Left colon (tissue), 2 donors: ENCODE measurements at regions not wholly inside any gene's neighbourhood (a gene's known extent, or its start where the extent isn't known, plus 50 kb on each side); places are given as distances from the start of the nearest gene placed in this dataset.
"Not testable (repeated sequence)": the region's sequence is repeated elsewhere in the genome, so short reads cannot be mapped to it uniquely, and the experiment has no call there.

Experiments
- ATAC-seq: fragments of 200-7000 bp; cut with Tn5 transposase; one replicate; pipeline ENCODE4 v1.9.1; 2020; ENCODE audit warnings: mild to moderate bottlenecking, moderate library complexity
- DNase-seq, 2 donors: peaks; one replicate each; pipeline ENCODE4 v3.0.0-alpha.2; 2020
- intact Hi-C, 2 donors: fragments of 100-400 bp; cut with DNase I in 1 of 2; cut with micrococcal nuclease in 1 of 2; formaldehyde crosslinking; loops; one replicate each; pipeline versions ENCODE4 v1.11.2 to v1.14.0; 2022; cut with DNase I, micrococcal nuclease
- donor health status: DM: no; HTN: no; CAD: no.
- donor health status: DM: yes; HTN: yes; CAD: no.

- intact Hi-C loops, result no loop called here
- ATAC-seq (no peak), DNase-seq (no peak)
Observed at GRCh38 chr2:193467276-193467987, 1272.7 kb upstream of the TMEFF2 start.

GRCh38 chr2:193463011-193463410 is 1268.3 kb upstream of the TMEFF2 start:
- DNase-seq, result no peak
- intact Hi-C loops, result no loop called here
- ATAC-seq, result no peak

GRCh38 chr2:193462411-193462810 is 1267.7 kb upstream of the TMEFF2 start:
- ATAC-seq, result no peak
- DNase-seq, result no peak
- intact Hi-C loops, result no loop called here

GRCh38 chr2:193461431-193461934 is 1266.8 kb upstream of the TMEFF2 start:
- intact Hi-C loops, result no loop called here
- ATAC-seq (no peak), DNase-seq (no peak)

- DNase-seq (no peak), ATAC-seq (no peak)
- intact Hi-C loops, result no loop called here
Observed at GRCh38 chr2:193446967-193447366, 1252.2 kb upstream of the TMEFF2 start.

- intact Hi-C loops, result no loop called here
- DNase-seq, result no peak
- ATAC-seq, result no peak
Observed at GRCh38 chr2:193442293-193442692, 1247.6 kb upstream of the TMEFF2 start.

- intact Hi-C loops, result no loop called here
- no peak for ATAC-seq
- no peak for DNase-seq
Observed at GRCh38 chr2:193428336-193428818, 1233.6 kb upstream of the TMEFF2 start.

- intact Hi-C loops, ATAC-seq, DNase-seq: not testable (repeated sequence)
Observed at GRCh38 chr2:193412368-193412767, 1217.6 kb upstream of the TMEFF2 start.

- intact Hi-C loops, result no loop called here
- no peak for ATAC-seq
- DNase-seq, result no peak
Observed at GRCh38 chr2:193409951-193410350, 1215.2 kb upstream of the TMEFF2 start.

- ATAC-seq (no peak), DNase-seq (no peak)
- intact Hi-C loops, result no loop called here
Observed at GRCh38 chr2:193382583-193382982, 1187.8 kb upstream of the TMEFF2 start.

GRCh38 chr2:193377789-193378188 is 1183.1 kb upstream of the TMEFF2 start:
- intact Hi-C loops, result no loop called here
- no peak for ATAC-seq
- no peak for DNase-seq

GRCh38 chr2:193373120-193373519 is 1178.4 kb upstream of the TMEFF2 start:
- no peak for ATAC-seq
- no peak for DNase-seq
- intact Hi-C loops, result no loop called here

- ATAC-seq, result no peak
- DNase-seq, result no peak
- intact Hi-C loops, result no loop called here
Observed at GRCh38 chr2:193371200-193371599, 1176.5 kb upstream of the TMEFF2 start.

GRCh38 chr2:193368615-193369014 is 1173.9 kb upstream of the TMEFF2 start:
- no peak for ATAC-seq
- intact Hi-C loops, result no loop called here
- DNase-seq, result no peak

GRCh38 chr2:193357508-193357907 is 1162.8 kb upstream of the TMEFF2 start:
- DNase-seq, result no peak
- no peak for ATAC-seq
- intact Hi-C loops, result no loop called here

- DNase-seq, ATAC-seq, intact Hi-C loops: not testable (repeated sequence)
Observed at GRCh38 chr2:193352665-193353242, 1158.0 kb upstream of the TMEFF2 start.

- no peak for ATAC-seq
- no peak for DNase-seq
- intact Hi-C loops, result no loop called here
Observed at GRCh38 chr2:193350509-193350908, 1155.8 kb upstream of the TMEFF2 start.

GRCh38 chr2:193349642-193350041 is 1154.9 kb upstream of the TMEFF2 start:
- intact Hi-C loops, result no loop called here
- DNase-seq (no peak), ATAC-seq (no peak)

GRCh38 chr2:193348055-193348454 is 1153.3 kb upstream of the TMEFF2 start:
- ATAC-seq, result no peak
- intact Hi-C loops, result no loop called here
- DNase-seq, result no peak

- DNase-seq, result no peak
- no peak for ATAC-seq
- intact Hi-C loops, result no loop called here
Observed at GRCh38 chr2:193336781-193337180, 1142.0 kb upstream of the TMEFF2 start.

- DNase-seq (no peak), ATAC-seq (no peak)
- intact Hi-C loops, result no loop called here
Observed at GRCh38 chr2:193334401-193334800, 1139.7 kb upstream of the TMEFF2 start.
